Vagina (tissue), 2 donors: ENCODE measurements at regions not wholly inside any gene's neighbourhood (a gene's known extent, or its start where the extent isn't known, plus 50 kb on each side); places are given as distances from the start of the nearest gene placed in this dataset.

ENCODE experiments used
- CTCF ChIP-seq, 3 experiments: fragments of 450-650 bp in 2 of 3; fragments of 200-600 bp in 1 of 3; sonication (generic) in 1 of 3; IDR thresholded peaks; one replicate each; pipeline ENCODE4 v1.5.1; 2017 to 2019; ENCODE audit warnings: antibody characterized with exemption in 3 of 3, mild to moderate bottlenecking in 2 of 3, moderate library complexity in 2 of 3
- POLR2A ChIP-seq, 2 donors: fragments of 450-650 bp; IDR thresholded peaks; one replicate each; pipeline ENCODE4 v1.6.1; 2017; ENCODE audit warnings: antibody characterized with exemption in 2 of 2, mild to moderate bottlenecking in 2 of 2, moderate library complexity in 2 of 2

- TF ChIP-seq CTCF (IDR thresholded peaks at IDR 0.05) (no peak), POLR2A (IDR thresholded peaks at IDR 0.05) (no peak)
Observed at GRCh38 chr15:53918180-53919079, 59.8 kb upstream of the UNC13C start.
